ENCODE measurements at regions not wholly inside any gene's neighbourhood (a gene's known extent, or its start where the extent isn't known, plus 50 kb on each side); places are given as distances from the start of the nearest gene placed in this dataset.

- DNase-seq, result no peak
Measured at GRCh38 chr1:82718719-82719419, 918.1 kb downstream of the ADGRL2 start.

GRCh38 chr1:82710091-82710490 lies 909.4 kb downstream of the ADGRL2 start:
- no peak for DNase-seq

GRCh38 chr1:82707681-82708080 lies 906.9 kb downstream of the ADGRL2 start:
- DNase-seq, result no peak

GRCh38 chr1:82706741-82707140 lies 906.0 kb downstream of the ADGRL2 start:
- no peak for DNase-seq

GRCh38 chr1:82704966-82705365 lies 904.2 kb downstream of the ADGRL2 start:
- DNase-seq, result no peak

GRCh38 chr1:82704393-82704792 lies 903.7 kb downstream of the ADGRL2 start:
- DNase-seq, result no peak

GRCh38 chr1:82703951-82704350 lies 903.2 kb downstream of the ADGRL2 start:
- no peak for DNase-seq

- no peak for DNase-seq
Measured at GRCh38 chr1:82700476-82700875, 899.7 kb downstream of the ADGRL2 start.

GRCh38 chr1:82697965-82698364 lies 897.2 kb downstream of the ADGRL2 start:
- no peak for DNase-seq

GRCh38 chr1:82695443-82695842 lies 894.7 kb downstream of the ADGRL2 start:
- no peak for DNase-seq

GRCh38 chr1:82690411-82690810 lies 889.7 kb downstream of the ADGRL2 start:
- DNase-seq, result no peak

- DNase-seq, result no peak
Measured at GRCh38 chr1:82689217-82689616, 888.5 kb downstream of the ADGRL2 start.

- DNase-seq, result no peak
Measured at GRCh38 chr1:82686774-82687173, 886.0 kb downstream of the ADGRL2 start.

GRCh38 chr1:82646888-82647287 lies 846.2 kb downstream of the ADGRL2 start:
- no peak for DNase-seq

- no peak for DNase-seq
Measured at GRCh38 chr1:82646336-82646735, 845.6 kb downstream of the ADGRL2 start.

GRCh38 chr1:82644186-82644915 lies 843.6 kb downstream of the ADGRL2 start:
- DNase-seq, result no peak

- DNase-seq, result no peak
Measured at GRCh38 chr1:82640352-82640751, 839.6 kb downstream of the ADGRL2 start.

GRCh38 chr1:82634266-82634665 lies 833.5 kb downstream of the ADGRL2 start:
- DNase-seq, result no peak

GRCh38 chr1:82632155-82632554 lies 831.4 kb downstream of the ADGRL2 start:
- no peak for DNase-seq

GRCh38 chr1:82628887-82629286 lies 828.2 kb downstream of the ADGRL2 start:
- no peak for DNase-seq

GRCh38 chr1:82625537-82625936 lies 824.8 kb downstream of the ADGRL2 start:
- DNase-seq, result no peak

- DNase-seq, result no peak
Measured at GRCh38 chr1:82621076-82621475, 820.3 kb downstream of the ADGRL2 start.

- DNase-seq, result no peak
Measured at GRCh38 chr1:82614090-82614489, 813.4 kb downstream of the ADGRL2 start.

- no peak for DNase-seq
Measured at GRCh38 chr1:82612986-82613385, 812.3 kb downstream of the ADGRL2 start.

- no peak for DNase-seq
Measured at GRCh38 chr1:82606546-82606945, 805.8 kb downstream of the ADGRL2 start.
